ENCODE measurements at regions not wholly inside any gene's neighbourhood (a gene's known extent, or its start where the extent isn't known, plus 50 kb on each side); places are given as distances from the start of the nearest gene placed in this dataset.

DNA sequence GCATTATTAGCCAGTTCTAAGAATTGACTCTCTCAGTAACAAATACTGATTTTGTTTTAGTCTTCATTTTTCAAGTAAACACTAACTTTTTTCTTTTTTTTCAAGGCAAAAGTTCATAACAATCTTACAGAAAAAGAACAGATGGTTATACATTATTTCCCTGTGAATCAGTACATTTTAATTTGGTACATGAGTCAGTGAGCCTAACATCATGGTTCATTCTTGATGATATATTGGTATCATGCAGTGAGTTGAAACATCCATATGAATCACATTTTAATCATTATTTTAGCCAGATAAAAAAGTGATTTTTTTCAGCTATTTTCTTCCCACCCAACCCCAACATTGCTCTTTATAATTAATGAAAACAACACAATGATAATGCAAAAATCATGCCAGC lies 184.3 kb upstream of the TACR3 start:
- TF ChIP-seq, protein P1, sequence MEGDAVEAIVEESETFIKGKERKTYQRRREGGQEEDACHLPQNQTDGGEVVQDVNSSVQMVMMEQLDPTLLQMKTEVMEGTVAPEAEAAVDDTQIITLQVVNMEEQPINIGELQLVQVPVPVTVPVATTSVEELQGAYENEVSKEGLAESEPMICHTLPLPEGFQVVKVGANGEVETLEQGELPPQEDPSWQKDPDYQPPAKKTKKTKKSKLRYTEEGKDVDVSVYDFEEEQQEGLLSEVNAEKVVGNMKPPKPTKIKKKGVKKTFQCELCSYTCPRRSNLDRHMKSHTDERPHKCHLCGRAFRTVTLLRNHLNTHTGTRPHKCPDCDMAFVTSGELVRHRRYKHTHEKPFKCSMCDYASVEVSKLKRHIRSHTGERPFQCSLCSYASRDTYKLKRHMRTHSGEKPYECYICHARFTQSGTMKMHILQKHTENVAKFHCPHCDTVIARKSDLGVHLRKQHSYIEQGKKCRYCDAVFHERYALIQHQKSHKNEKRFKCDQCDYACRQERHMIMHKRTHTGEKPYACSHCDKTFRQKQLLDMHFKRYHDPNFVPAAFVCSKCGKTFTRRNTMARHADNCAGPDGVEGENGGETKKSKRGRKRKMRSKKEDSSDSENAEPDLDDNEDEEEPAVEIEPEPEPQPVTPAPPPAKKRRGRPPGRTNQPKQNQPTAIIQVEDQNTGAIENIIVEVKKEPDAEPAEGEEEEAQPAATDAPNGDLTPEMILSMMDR (IDR thresholded peaks at IDR 0.05) = no peak
- TF ChIP-seq POLR2A (IDR thresholded peaks at IDR 0.05) = no peak

All from Peyer's patch (tissue), 4 donors.